SK-N-SH (cell line): ENCODE measurements at regions not wholly inside any gene's neighbourhood (a gene's known extent, or its start where the extent isn't known, plus 50 kb on each side); places are given as distances from the start of the nearest gene placed in this dataset.
A peak's percentile ranks its signal among the peaks of the same experiment; 100 is the strongest.

Experiments used
- CTCF ChIA-PET: fragments of 300-600, 350-600 bp; formaldehyde crosslinking; extraction: SDS; loops from one replicate; lab custom pipeline; 2021; lab: Yijun Ruan, JAX
- POLR2A ChIA-PET: fragments of 350-600 bp; sonication (Branson Sonifier 250); formaldehyde crosslinking; extraction: SDS; loops from one replicate; lab custom pipeline; 2020; ENCODE audit warnings: antibody characterized with exemption, inconsistent platforms; lab: Yijun Ruan, JAX
- DNase-seq: peaks from one replicate; pipeline ENCODE4 v3.0.0; 2012
- H2AFZ ChIP-seq: fragments of 200-600 bp; sonication (generic); 2 replicates; pipeline ENCODE4 v1.8.1; 2016; ENCODE audit warnings: antibody characterized with exemption, mild to moderate bottlenecking, low read depth
- H3F3A ChIP-seq: fragments of 200-600 bp; sonication (generic); replicated peaks from 2 replicates; pipeline ENCODE3; 2016; ENCODE audit warnings: antibody characterized with exemption, mild to moderate bottlenecking; ENCODE audit not compliant: insufficient read depth
- H3K27ac ChIP-seq, 2 experiments: fragments of 200-500 bp in 1 of 2; fragments of 200-600 bp in 1 of 2; sonication (Bioruptor generic) in 1 of 2; sonication (generic), shearing (Covaris generic) in 1 of 2; 2 replicates each; pipeline versions ENCODE4 v1.5.1 to v1.6.1; 2014 to 2016; ENCODE audit warnings: low read depth in 2 of 2, inconsistent platforms in 1 of 2, low read length in 1 of 2, mild to moderate bottlenecking in 1 of 2, mixed read lengths in 1 of 2
- H3K27me3 ChIP-seq: fragments of 200-600 bp; sonication (generic), shearing (Covaris generic); 2 replicates; pipeline ENCODE4 v1.6.1; 2016; ENCODE audit warnings: mixed run types; ENCODE audit not compliant: insufficient read depth
- H3K36me3 ChIP-seq, 2 experiments: fragments of 200-500 bp in 1 of 2; fragments of 200-600 bp in 1 of 2; sonication (Bioruptor generic) in 1 of 2; sonication (generic) in 1 of 2; replicated peaks in 1 of 2; 2 replicates each; pipeline versions ENCODE3 to v1.5.1; 2014 to 2016; ENCODE audit warnings: low read length in 1 of 2, mild to moderate bottlenecking in 1 of 2; ENCODE audit not compliant: insufficient read depth in 2 of 2, control insufficient read depth in 1 of 2
- H3K4me1 ChIP-seq, 2 experiments: fragments of 200-500 bp in 1 of 2; fragments of 200-600 bp in 1 of 2; sonication (Bioruptor generic) in 1 of 2; sonication (generic), shearing (Covaris generic) in 1 of 2; 2 replicates each; pipeline versions ENCODE4 v1.5.1 to v1.6.1; 2014 to 2016; ENCODE audit warnings: low read depth in 1 of 2, low read length in 1 of 2, mixed run types in 1 of 2; ENCODE audit not compliant: insufficient read depth in 2 of 2, control insufficient read depth in 1 of 2
- H3K4me2 ChIP-seq: fragments of 200-600 bp; sonication (generic), shearing (Covaris generic); 2 replicates; pipeline ENCODE4 v1.6.1; 2017; ENCODE audit warnings: mixed run types
- H3K4me3 ChIP-seq, 2 experiments: fragments of 200-500 bp in 1 of 2; fragments of 200-600 bp in 1 of 2; sonication (Bioruptor generic) in 1 of 2; sonication (generic), shearing (Covaris generic) in 1 of 2; 2 replicates each; pipeline versions ENCODE4 v1.5.1 to v1.8.1; 2014 to 2016; ENCODE audit warnings: low read depth in 2 of 2, inconsistent platforms in 1 of 2, low read length in 1 of 2, mild to moderate bottlenecking in 1 of 2, mixed read lengths in 1 of 2, moderate library complexity in 1 of 2
- H3K79me2 ChIP-seq: fragments of 200-600 bp; sonication (generic); 2 replicates; pipeline ENCODE4 v1.8.1; 2017; ENCODE audit warnings: mild to moderate bottlenecking; ENCODE audit not compliant: insufficient read depth
- H3K9ac ChIP-seq: fragments of 200-600 bp; sonication (generic); 2 replicates; pipeline ENCODE4 v1.6.1; 2017; ENCODE audit warnings: mixed run types
- H3K9me2 ChIP-seq: fragments of 200-600 bp; sonication (generic); 2 replicates; pipeline ENCODE4 v1.6.1; 2017; ENCODE audit warnings: mixed run types
- H3K9me3 ChIP-seq: fragments of 200-600 bp; sonication (generic); 2 replicates; pipeline ENCODE4 v1.6.1; 2017; ENCODE audit warnings: mixed run types, mild to moderate bottlenecking, moderate library complexity
- H4K20me1 ChIP-seq: fragments of 200-600 bp; sonication (generic); 2 replicates; pipeline ENCODE4 v1.6.1; 2017; ENCODE audit warnings: mild to moderate bottlenecking, mixed run types; ENCODE audit not compliant: insufficient read depth
- CHD2 ChIP-seq: fragments of 150-350 bp; IDR thresholded peaks from 2 replicates; pipeline ENCODE4 v1.6.1; 2018; ENCODE audit warnings: low read length; ENCODE audit not compliant: partially characterized antibody
- CTCF ChIP-seq: fragments of 200-600 bp; sonication (generic); IDR thresholded peaks from 2 replicates; pipeline ENCODE4 v1.6.1; 2017; ENCODE audit warnings: antibody characterized with exemption, mild to moderate bottlenecking, moderate library complexity
- ELF1 ChIP-seq: IDR thresholded peaks from 2 replicates; pipeline ENCODE4 v1.4.0; 2012
- EP300 ChIP-seq, 2 experiments: IDR thresholded peaks; 2 replicates each; pipeline versions ENCODE4 v1.4.0 to v1.6.1; 2012; ENCODE audit warnings: borderline replicate concordance in 1 of 2, low read depth in 1 of 2, low read length in 1 of 2
- EZH2phosphoT487 ChIP-seq: fragments of 200-600 bp; sonication (generic); IDR thresholded peaks from 2 replicates; pipeline ENCODE4 v1.6.1; 2017; ENCODE audit warnings: low read depth, mixed run types, mild to moderate bottlenecking, antibody characterized with exemption, moderate library complexity, borderline replicate concordance
- FOSL2 ChIP-seq: IDR thresholded peaks from 2 replicates; pipeline ENCODE4 v1.4.0; 2012; ENCODE audit warnings: low read depth, mild to moderate bottlenecking, moderate library complexity, borderline replicate concordance
- GATA2 ChIP-seq: sonication (generic); formaldehyde crosslinking; IDR thresholded peaks from 2 replicates; pipeline ENCODE4 v1.5.0; 2020; ENCODE audit warnings: mild to moderate bottlenecking, missing genetic modification reagents
- MAX ChIP-seq: IDR thresholded peaks from 2 replicates; pipeline ENCODE4 v1.4.0; 2012; ENCODE audit warnings: low read depth
- MEF2A ChIP-seq: IDR thresholded peaks from 2 replicates; pipeline ENCODE4 v1.4.0; 2012; ENCODE audit warnings: low read depth, borderline replicate concordance
- MXI1 ChIP-seq: IDR thresholded peaks from 2 replicates; pipeline ENCODE4 v1.6.1; 2012; ENCODE audit warnings: mild to moderate bottlenecking, low read depth, low read length, improper control_type of control experiment
- NFIC ChIP-seq: IDR thresholded peaks from 2 replicates; pipeline ENCODE4 v1.4.0; 2012; ENCODE audit warnings: borderline replicate concordance
- NRF1 ChIP-seq: IDR thresholded peaks from 2 replicates; pipeline ENCODE4 v1.6.1; 2012; ENCODE audit warnings: low read depth, mild to moderate bottlenecking, low read length
- PBX3 ChIP-seq: IDR thresholded peaks from 2 replicates; pipeline ENCODE4; 2012
- POLR2AphosphoS5 ChIP-seq: IDR thresholded peaks from 2 replicates; pipeline ENCODE4 v1.6.1; 2012; ENCODE audit warnings: low read depth, low read length
- RXRA ChIP-seq: IDR thresholded peaks from 2 replicates; pipeline ENCODE4 v1.4.0; 2012; ENCODE audit warnings: low read depth, mild to moderate bottlenecking, borderline replicate concordance
- TCF12 ChIP-seq: IDR thresholded peaks from 2 replicates; pipeline ENCODE4 v1.4.0; 2012
- TEAD4 ChIP-seq: IDR thresholded peaks from 2 replicates; pipeline ENCODE4 v1.4.0; 2012; ENCODE audit warnings: mild to moderate bottlenecking, borderline replicate concordance; ENCODE audit not compliant: insufficient read depth
- USF2 ChIP-seq: fragments of 150-350 bp; IDR thresholded peaks from 2 replicates; pipeline ENCODE4 v1.6.1; 2017; ENCODE audit warnings: antibody characterized with exemption, low read length, low read depth, borderline replicate concordance
- ZBTB33 ChIP-seq: IDR thresholded peaks from 2 replicates; pipeline ENCODE4 v1.4.0; 2012; ENCODE audit warnings: low read depth, borderline replicate concordance
- WGBS: methylation state at CpG from one replicate; pipeline ENCODE4 v1.1.6; 2017; ENCODE audit warnings: low lambda C conversion rate; 5-methylcytosine and 5-hydroxymethylcytosine counted together

- TF ChIP-seq PBX3 (peak; percentile 95), MEF2A (peak; percentile 33; the same call in 1 of the 2 replicates), GATA2 (CRISPR knock-in tag) (no peak), EP300 (IDR thresholded peaks at IDR 0.05; ENCODE audit: borderline replicate concordance in 1 of 2, low read depth in 1 of 2, low read length in 1 of 2) (peak in 1 of 2 experiments; percentile 84; a peak in 1 of 4 replicates), NFIC (peak; percentile 79), MAX (peak; percentile 38; the same call in 1 of the 2 replicates), ZBTB33 (peak; percentile 33; the same call in 1 of the 2 replicates), TCF12 (peak; percentile 84), POLR2AphosphoS5 (peak; percentile 42; the same call in 1 of the 2 replicates), NRF1 (no peak)
Observed at GRCh38 chr16:54447576-54448440, 161.2 kb upstream of the IRX3 start (continued).

- H3F3A ChIP-seq: peaks cover 13% of the 10 kb centered on the region
- H3K36me3 ChIP-seq: no peaks in the 10 kb centered on the region
- POLR2A ChIA-PET: no interaction called here
- no peaks in the 10 kb centered on the region for H3K9me2 ChIP-seq
- H3K4me3 ChIP-seq: no peak overlapping the region
- H3K9me3 ChIP-seq: no peaks in the 10 kb centered on the region
- peak overlapping the region; percentile 17; the same call in 1 of the 2 replicates for H3K4me2 ChIP-seq
- H3K79me2 ChIP-seq: no peaks in the 10 kb centered on the region
- no peak overlapping the region for H2AFZ ChIP-seq
- H4K20me1 ChIP-seq: no peaks in the 10 kb centered on the region
- 49% methylated on average over 8 of the region's 10 CpGs for WGBS
- peaks cover 7 to 20% of the 10 kb centered on the region in 2 experiments; a peak in 2 of 4 replicates for H3K4me1 ChIP-seq
- H3K27ac ChIP-seq: no peak overlapping the region
- H3K27me3 ChIP-seq: no peaks in the 10 kb centered on the region
- DNase-seq: no peak
- CTCF ChIA-PET: interaction anchor here (1.2 kb wide), 1 partner anchor 15 kb away, joined by 4 read pairs; no protein-coding TSS in a partner anchor
- no peak overlapping the region for H3K9ac ChIP-seq
- TF ChIP-seq MEF2A (peak; percentile 36; the same call in 1 of the 2 replicates), TEAD4 (no peak), ELF1 (no peak), USF2 (no peak), GATA2 (CRISPR knock-in tag) (no peak), ZBTB33 (no peak), FOSL2 (peak; percentile 36; the same call in 1 of the 2 replicates), CHD2 (no peak), PBX3 (peak; percentile 87), EP300 (IDR thresholded peaks at IDR 0.05; ENCODE audit: borderline replicate concordance in 1 of 2, low read depth in 1 of 2, low read length in 1 of 2) (0 out of 4 replicates have a peak, but pooled peaks of 1 of the 2 experiments have one; percentile 40), EZH2phosphoT487 (no peak), CTCF (no peak), MXI1 (no peak), RXRA (no peak)
Observed at GRCh38 chr16:54446639-54447038, 160.1 kb upstream of the IRX3 start.
